H1 (cell line): ENCODE measurements at regions not wholly inside any gene's neighbourhood (a gene's known extent, or its start where the extent isn't known, plus 50 kb on each side); places are given as distances from the start of the nearest gene placed in this dataset.

Experiments
- CHD7 ChIP-seq: fragments of 300-600 bp; sonication (generic); IDR thresholded peaks from 2 replicates; pipeline ENCODE4 v1.7.1; 2012; ENCODE audit warnings: low read length, moderate library complexity, mild to moderate bottlenecking, inconsistent platforms; ENCODE audit not compliant: insufficient replicate concordance
- JUN ChIP-seq: IDR thresholded peaks from 2 replicates; pipeline ENCODE4 v1.6.1; 2011; ENCODE audit warnings: low read depth, mild to moderate bottlenecking, improper control_type of control experiment, low read length
- RNF2 ChIP-seq: fragments of 200-900, 300-1000 bp; sonication (generic); IDR thresholded peaks from 2 replicates; pipeline ENCODE4 v1.7.1; 2016; ENCODE audit warnings: borderline replicate concordance, low read depth, mild to moderate bottlenecking, antibody characterized with exemption, low read length; ENCODE audit not compliant: poor library complexity, severe bottlenecking; ENCODE audit errors: missing control alignments
- TAF1 ChIP-seq: IDR thresholded peaks from 2 replicates; pipeline ENCODE4 v1.6.1; 2011; ENCODE audit warnings: mild to moderate bottlenecking, low read depth, low read length

DNA sequence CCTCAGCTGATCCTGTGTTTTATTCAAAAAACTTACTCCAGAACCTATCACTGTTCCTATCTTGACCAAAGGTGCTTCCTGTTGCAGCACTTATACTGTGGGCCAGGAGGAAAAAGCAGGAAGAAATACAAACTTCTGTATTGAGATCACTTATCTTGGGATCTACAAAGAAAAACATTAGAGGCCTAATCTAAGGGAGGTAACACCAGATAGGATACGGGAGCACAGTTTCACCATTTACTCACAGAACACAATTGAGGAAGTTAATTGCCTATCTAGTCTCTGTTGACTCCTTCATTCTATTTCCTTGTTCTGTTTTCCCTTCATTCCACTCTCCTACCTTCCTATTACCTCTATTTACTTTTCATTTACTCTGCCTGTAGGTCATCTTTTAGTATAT, 287.2 kb upstream of the LINC00305 start (continued):
- TF ChIP-seq CHD7 (no peak), TAF1 (no peak), RNF2 (no peak), JUN (no peak)
- TF ChIP-seq, all 59 proteins: peak for 0
